Left cardiac atrium (tissue), 4 donors: ENCODE measurements at regions not wholly inside any gene's neighbourhood (a gene's known extent, or its start where the extent isn't known, plus 50 kb on each side); places are given as distances from the start of the nearest gene placed in this dataset.
"Not testable (repeated sequence)": the region's sequence is repeated elsewhere in the genome, so short reads cannot be mapped to it uniquely, and the experiment has no call there.

Experiments used
- ATAC-seq, 2 donors: fragments of 200-7000 bp; cut with Tn5 transposase; one replicate each; pipeline ENCODE4 v1.9.1; 2020; ENCODE audit warnings: mild to moderate bottlenecking in 2 of 2, moderate library complexity in 2 of 2
- DNase-seq: peaks from one replicate; pipeline ENCODE4 v3.0.0-alpha.2; 2020
- intact Hi-C, 2 donors: fragments of 100-400 bp; cut with DNase I; formaldehyde crosslinking; loops; one replicate each; pipeline versions ENCODE4 v1.14.1 to v1.15.1; 2022 to 2023
- donor health status: DM: no; HTN: yes; CAD: no.
- donor health status: DM: no; HTN: yes; CAD: no; lungs with severe emphysema.
- donor health status: DM: yes; HTN: yes; CAD: no.
- donor health status: Dilated cardiomyopathy.

DNA sequence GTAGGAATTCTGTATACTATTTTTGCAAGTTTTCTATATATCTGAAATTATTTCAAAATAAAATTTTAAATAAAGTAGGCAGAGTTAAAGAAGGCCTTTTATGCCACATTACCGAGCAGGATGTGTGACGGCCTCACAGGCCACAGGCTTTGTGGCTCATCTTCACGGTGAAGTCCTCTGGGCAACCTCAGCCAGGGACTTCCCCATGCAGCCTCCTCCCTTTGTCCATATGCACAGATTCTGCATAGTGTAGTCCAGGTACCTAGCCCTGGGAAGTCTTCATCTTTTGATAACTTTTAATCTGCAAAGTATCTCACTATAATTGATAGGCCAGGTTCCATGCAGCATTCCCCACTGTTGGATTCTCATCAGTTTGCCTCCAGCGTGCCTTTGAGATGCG lies 62.8 kb downstream of the ARHGAP11B start:
- DNase-seq, ATAC-seq, intact Hi-C loops: not testable (repeated sequence)

DNA sequence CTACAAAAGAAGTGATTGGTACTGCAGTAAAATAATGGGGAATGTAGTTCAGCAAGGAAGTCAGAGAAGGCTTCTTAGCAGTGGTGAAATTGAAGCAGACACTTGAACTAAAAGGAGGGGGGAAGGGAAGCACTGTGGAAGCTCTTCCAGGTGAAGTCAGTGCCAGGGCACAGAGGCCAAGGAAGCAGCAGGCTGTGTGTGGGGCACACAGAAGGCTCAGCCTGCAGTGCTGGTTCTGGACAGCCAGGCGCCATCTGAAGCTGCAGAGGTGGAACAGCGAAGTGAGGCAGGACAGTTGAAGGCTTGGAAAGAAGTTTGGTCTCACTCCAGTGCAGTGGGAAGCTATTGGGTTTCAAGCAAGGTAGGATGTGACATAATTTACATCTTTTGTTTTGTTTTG lies 64.2 kb downstream of the ARHGAP11B start:
- DNase-seq, intact Hi-C loops, ATAC-seq: not testable (repeated sequence)

DNA sequence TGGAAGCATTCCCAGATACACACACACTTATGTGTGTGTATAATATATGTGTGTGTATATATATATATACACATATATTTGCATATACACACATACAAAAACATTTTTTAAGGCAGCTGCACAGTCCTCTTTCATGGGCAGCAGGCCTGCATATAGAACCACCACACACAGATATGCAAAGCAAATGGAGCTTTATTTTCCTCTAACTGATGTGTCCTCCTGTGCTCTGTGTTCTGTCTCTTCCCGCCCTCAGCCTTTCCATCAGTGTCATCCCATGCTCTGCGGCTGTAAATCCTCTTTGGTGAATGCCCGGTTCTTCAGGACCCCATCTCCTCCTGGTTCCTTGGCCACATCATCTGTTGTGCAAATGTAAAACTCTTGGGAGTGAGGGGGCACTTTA lies 69.9 kb downstream of the ARHGAP11B start:
- DNase-seq, ATAC-seq, intact Hi-C loops: not testable (repeated sequence)

DNA sequence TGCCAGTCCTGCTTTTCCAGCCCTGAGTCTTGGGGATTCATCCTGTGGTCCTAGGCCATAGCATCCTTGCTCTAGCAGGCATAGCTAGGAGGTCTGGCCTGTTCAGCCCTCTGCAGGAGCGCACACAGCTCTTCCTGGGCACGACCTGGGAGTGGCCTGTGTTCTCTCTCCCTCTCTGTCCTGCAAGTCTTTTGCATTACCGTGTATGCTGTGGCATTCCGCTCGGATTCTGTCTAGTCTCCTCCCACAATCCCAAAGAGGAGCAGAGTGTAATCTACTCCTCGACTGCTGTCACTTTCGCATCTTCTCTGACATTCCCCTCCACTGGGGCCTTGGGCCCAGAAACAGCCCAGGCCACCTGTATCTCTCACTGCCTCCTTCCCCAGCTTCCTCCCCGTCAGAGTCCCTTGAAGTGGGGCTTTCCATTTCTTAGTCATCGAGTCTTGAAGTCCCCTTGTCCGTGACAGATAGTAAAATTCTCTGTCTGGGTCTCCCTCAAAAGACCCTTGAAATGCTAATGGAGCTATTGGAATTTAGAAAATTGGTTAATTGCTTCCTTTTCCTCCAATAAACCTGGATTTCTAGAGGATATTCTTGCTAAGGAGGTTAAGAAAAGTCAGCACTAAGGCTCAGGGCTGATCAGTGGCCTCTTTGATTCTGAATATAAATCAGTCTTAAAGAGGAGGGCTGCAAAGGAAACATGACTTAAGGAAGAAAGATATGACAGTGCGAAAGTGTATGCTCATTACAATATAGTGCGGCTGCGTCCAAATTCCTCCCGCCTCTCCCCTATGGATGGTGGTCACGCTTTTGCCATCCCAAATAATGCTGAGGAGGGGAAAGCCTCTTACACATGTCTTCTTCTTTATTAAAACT lies 70.7 kb downstream of the ARHGAP11B start:
- intact Hi-C loops, ATAC-seq, DNase-seq: not testable (repeated sequence)

DNA sequence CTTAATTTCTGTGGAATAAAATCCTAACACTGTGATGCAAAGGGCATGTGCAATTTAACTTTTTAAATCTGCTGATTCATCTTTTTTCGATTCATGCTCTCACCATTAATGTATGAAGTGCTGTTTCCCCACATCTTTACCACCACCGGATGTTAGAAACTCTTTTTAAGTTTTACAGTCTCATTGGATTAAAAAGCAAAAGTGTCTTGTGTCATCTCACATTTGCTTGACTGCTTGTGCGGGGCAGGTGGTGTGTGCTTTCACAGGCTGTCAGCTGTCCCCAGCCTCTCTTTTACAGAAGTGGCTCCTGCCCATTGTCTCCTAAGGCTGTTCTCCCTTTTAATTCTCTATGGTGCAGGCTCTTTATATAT lies 71.4 kb downstream of the ARHGAP11B start:
- ATAC-seq, intact Hi-C loops, DNase-seq: not testable (repeated sequence)

DNA sequence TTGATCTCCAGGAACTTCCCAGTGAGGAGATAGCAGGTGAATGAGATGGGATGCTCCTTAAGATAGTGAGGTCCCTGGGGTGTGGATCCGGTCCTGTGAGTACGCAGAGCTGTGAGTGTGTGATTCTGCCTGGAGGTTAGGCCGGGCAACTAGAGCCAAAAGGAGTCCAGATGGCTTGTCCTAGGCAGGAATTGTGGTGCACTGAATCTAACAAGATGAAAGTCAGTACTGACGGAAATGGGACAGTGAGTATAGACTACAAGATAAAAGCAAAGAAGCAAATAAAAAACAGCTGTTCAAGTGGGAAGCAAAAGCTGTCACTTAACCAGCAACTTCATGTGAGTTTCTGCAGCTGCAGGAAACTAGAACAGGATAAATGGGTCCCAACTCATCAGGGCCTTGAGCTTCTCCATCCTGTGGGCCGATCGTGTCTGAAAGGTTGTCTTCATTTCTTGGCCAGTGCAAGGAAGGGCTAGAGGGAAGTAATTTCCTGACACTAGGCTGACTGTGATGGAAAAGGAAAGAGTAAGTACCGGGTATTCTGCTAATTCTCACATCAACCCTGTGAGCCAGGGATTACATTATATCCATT lies 74.2 kb downstream of the ARHGAP11B start:
- intact Hi-C loops, DNase-seq: not testable (repeated sequence)
- ATAC-seq: peak in 1 of 2 donors; percentile 88

DNA sequence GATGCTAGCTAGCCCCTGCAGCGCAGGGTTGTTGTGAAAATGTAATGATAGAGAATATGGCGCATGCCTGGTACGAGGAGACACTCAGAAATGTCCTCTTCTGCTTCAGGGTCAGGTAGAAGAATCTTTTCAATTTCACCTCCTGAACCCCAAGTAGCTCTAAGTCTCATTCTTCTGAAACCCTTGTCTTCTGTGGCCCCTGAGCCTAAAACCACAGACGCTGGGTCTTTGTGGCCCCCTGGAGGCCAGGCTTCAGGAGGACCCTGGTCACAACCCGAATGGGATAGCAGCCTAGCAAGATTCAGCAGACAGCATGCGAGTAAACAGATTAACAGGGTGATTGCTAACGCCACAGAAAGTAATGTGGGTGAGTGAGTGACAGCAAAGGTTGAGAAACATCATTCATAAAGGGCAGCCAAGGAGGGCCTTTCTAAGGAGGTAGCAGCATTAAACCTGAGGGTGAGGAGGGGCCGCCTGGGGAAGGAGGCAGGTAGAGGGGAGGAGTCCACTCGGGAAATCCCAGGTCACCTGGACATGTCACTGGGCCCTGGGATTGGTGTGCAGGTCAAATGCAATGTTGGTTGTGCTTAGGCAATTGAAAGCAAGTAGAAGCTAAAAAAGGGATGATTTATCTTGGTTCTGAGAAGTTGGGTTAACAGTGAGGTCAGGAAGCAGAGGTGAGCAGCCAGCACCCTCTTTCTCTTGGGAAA lies 82.2 kb downstream of the ARHGAP11B start:
- intact Hi-C loops, ATAC-seq, DNase-seq: not testable (repeated sequence)

DNA sequence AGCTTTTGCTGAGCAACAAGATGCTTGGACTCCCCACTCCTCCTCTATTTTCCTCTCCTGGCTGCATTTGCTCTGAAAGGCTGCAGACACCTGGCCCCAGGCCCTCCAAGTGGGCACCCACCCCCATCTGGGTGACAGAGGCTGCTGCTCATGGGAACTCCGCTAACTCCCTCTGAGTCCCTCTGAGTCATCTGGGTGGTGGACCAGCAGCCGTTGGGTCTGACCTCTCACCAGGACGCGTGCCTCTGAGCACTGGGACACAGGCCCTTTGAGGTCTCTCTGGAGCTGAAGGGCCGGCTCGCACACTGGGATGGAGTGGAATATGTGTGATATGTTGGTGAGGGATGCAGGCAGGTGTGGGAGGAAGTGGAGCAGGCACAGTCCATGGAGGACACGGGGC lies 82.9 kb downstream of the ARHGAP11B start:
- intact Hi-C loops, ATAC-seq: not testable (repeated sequence)

DNA sequence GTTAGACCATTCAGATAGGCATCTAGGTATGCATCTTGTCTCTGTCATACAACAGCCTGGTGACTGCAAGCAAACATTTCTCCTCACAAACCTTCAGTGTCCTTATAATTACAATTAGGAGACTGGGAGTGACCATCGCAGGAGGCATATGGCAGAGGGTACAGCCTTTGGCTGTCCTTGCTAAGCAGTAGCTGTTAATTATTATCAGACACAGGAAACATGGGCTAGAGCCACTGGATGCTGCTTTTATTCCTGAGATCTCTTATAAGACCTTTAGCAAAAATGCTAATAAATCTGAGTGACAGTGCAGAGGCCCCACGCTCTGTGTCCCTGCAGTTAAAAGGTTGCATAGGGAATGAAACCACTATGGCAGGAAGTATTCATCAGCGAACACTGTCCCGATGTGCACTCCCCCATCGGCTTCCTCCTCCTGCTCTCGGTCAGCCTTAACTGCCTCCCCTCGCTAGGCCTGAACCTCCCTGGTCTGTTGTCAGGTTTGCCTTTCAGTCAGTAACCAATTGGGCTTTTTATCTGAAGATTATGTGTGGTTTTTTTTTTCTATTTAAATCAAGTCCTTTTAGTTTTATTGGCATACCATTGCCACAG lies 92.2 kb downstream of the ARHGAP11B start:
- DNase-seq, ATAC-seq, intact Hi-C loops: not testable (repeated sequence)

More for the DNA sequence above, 82.9 kb downstream of the ARHGAP11B start:
- DNase-seq: not testable (repeated sequence)

DNA sequence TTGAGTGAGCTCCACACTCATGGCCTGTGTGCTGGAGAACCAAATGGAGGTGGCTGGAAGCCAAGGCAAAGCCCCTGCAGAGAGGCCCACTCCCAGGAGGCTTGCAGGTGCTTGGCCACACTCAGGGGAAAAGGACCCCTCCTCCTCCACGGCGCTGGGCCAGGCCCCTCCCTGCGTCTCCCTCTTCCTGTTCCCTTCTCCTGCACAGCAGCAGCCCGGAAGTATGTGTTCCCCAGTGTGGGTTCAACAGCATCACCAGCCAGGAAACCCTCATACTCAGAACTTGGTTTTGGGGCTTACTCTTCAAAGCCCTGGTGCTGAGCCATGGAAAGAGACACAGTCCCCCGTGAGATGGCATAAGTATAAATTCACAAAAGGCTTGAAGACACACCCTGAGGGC lies 93.4 kb downstream of the ARHGAP11B start:
- intact Hi-C loops, ATAC-seq, DNase-seq: not testable (repeated sequence)

DNA sequence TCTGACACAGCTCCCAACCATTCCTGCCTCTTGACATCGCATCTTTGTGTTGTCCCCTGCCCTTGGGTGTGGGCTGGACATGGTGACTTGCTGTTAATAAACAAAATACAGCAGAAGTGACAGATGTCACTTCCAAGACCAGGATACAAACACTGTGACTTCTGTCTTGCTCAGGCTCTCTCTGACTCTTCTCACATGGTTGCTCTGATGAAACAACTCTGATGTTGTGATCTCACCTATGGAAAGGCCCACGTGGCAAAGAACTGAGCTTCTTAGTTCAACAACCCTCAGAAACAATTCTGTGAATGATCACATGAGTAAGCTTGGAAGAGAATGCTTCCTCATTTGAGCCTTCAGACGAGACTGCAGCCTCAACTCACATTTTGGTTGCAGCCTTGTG lies 94.9 kb downstream of the ARHGAP11B start:
- DNase-seq, ATAC-seq, intact Hi-C loops: not testable (repeated sequence)

DNA sequence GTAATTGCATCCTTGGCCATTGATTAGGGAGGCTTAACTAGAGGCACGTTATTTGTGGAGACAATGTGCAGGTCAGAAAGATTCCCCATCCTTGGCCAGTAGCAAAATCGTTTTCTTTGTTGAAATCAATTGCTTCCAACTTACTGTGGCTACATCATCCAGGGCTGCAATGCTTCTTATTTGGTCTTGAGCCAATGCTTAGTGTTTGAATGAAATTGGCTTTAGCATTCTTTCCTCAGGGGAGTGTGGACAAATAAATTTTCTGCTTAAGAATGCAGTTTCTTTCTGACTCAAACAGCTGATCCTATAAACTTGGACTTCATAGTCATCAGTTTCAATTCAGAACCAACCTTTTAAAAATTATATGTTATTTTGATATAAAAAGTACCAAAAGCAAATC lies 95.6 kb downstream of the ARHGAP11B start:
- DNase-seq, ATAC-seq, intact Hi-C loops: not testable (repeated sequence)

DNA sequence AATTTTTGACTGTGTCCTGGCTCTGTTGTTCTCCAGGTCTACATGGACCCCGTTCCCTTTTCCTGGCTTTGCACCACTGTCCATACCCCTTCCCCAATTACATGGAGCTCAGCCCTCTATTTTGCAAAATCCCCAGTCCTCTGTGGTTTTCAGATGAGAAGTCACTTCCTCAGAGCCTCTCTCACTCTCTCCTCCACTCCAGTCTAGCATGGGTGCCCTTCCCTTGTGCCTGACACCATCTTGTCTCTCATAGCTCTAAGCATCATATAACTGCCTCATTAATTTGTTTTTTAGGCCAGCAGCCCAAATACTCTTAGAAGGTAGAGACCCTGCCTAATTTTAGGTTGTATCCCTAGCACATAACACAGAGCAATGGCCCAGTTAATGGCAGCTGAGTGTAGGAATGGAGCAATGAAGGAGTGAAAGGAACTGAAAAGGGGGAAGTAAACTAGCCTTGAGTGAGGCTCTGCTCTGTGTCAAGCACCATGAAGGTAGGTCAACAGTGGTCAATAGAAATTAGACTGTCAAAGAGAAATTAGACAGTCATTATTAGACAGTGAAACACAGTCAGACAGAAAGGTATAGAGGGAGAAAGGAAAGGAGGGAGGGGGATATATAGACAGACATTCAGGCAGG lies 97.7 kb downstream of the ARHGAP11B start:
- DNase-seq, ATAC-seq, intact Hi-C loops: not testable (repeated sequence)

DNA sequence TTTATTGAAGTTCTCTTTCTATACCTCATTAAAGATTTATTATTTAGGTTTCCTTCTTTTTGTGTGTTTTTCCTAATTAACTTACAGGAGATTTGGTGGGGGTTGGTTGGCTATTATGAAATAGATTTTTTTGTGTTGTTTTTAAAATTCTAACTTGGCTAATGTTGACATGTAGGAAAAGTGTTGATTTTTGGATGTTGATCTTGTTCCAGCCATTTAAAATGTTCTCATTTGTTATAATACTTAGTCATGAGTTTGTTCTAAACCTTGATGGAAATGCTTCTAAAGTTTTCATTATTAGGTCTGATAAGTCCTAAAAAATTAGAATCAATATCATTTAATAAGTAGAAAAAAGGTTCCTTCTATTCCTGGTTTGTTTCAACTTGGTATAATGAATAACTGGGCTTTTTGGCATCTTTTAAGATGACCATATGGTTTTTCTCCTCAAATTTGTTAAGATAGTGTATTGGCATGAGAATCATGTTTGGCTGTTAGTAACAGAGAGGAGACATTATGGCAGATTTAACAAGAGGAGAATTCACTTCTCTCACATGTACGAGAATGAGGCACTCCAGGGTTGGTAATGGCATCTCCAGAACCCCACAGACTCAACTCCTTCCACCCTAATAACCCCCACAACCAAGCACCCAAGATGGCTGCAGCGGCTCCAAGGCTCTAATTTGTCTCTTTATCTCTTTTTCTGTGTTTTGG lies 104.1 kb downstream of the ARHGAP11B start:
- not testable (repeated sequence) for DNase-seq

DNA sequence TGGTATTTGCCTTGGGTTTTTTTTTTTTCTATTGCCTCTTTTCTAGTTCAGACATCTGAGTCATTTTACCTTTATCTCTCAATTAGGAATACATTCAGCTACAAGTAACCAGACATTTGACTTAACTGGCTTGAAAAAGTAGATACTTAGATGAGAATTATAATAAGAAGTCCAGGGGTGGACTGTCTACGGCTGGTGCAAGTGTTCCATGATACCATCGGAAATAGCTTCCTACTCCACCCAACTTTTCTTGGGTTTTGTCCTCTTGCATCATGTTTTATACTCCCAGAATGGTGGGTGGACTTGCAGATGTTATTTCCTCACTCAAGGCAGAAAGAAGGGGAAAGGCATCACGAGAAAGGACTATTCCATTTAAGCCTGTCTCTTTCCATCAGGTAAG lies 104.7 kb downstream of the ARHGAP11B start:
- DNase-seq, intact Hi-C loops: not testable (repeated sequence)
- ATAC-seq: peak in 1 of 2 donors; percentile 51

More for the DNA sequence above, 104.1 kb downstream of the ARHGAP11B start:
- intact Hi-C loops: not testable (repeated sequence)
- ATAC-seq: peak in 1 of 2 donors; percentile 59

DNA sequence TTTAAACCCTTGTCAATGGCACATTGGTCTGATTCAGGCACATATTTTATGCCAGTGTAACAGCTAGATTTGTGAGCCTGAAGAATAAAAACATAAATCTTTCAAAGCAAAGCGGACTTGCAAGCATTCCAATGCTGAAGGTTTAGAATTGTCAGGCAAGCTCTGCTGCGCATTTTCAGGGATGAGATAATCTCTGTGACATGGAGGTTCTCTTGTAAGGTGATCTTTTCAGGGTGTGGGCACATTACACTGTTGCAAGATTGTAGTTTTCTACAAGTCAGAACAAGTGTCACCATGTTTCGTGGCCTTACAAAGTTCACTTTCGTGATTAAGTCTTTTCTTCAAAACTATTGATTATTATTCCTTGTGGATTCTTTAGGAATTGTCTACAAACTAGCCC lies 106.2 kb downstream of the ARHGAP11B start:
- ATAC-seq, DNase-seq, intact Hi-C loops: not testable (repeated sequence)

DNA sequence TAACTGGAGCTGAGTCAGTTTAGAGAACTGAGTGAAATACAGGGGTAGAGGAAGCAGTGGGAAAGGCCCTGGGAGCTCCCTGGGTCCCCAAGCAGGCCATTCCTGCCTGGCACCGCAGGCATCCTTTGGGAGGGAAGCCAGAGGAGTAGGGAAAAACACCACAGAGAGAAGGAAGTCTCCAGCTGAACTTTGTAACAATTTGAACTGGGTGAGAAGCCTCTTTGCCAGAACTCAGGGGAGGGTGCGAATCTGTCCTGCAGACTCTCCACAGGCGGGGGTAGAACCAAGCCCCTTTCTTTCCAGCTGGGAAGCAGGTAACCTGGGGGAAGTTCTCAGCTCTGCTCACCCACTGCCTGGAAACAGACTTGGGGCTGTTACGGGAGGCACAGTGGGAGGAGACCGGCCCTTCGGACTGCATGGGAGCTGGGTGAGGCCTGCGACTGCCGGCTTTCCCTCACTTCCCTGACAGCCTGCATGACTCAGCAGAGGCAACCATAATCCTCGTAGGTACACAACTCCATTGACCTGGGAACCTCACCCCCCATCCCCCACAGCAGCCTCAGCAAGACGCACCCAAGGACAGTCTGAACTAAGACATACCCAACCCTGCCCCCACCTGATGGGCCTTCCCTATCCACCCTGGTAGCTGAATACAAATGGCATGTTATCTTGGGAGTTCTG lies 110.1 kb downstream of the ARHGAP11B start:
- intact Hi-C loops, ATAC-seq, DNase-seq: not testable (repeated sequence)
